ENCODE measurements at regions not wholly inside any gene's neighbourhood (a gene's known extent, or its start where the extent isn't known, plus 50 kb on each side); places are given as distances from the start of the nearest gene placed in this dataset.

GRCh38 chr15:66923438-66923881 is 141.9 kb upstream of the SMAD3 start:
- no peak overlapping the region for H4K5ac ChIP-seq (ENCODE audit: insufficient read length, low read depth, low read length)
- DNase-seq (ENCODE audit: low read depth in 1 of 2, low spot score in 2 of 2) (peak in 1 of 2 experiments; percentile 87), FAIRE-seq (no peak)
- H2BK15ac ChIP-seq (ENCODE audit: low read length) = no peak overlapping the region
- 36% methylated on average over 7 of the region's 7 CpGs; no CpG with 5 or more reads in 1 of the 2 experiments for WGBS, 2 experiments (ENCODE audit: extremely low coverage in 1 of 2, insufficient coverage in 1 of 2, insufficient read length in 1 of 2, insufficient replicate concordance in 2 of 2, low coverage in 1 of 2, low lambda C conversion rate in 2 of 2, missing lambda C conversion rate in 1 of 2)
- no peak overlapping the region for H4K91ac ChIP-seq (replicated peaks; ENCODE audit: insufficient read length, low read length)
- H3K4me3 ChIP-seq (ENCODE audit: extremely low read depth in 1 of 4, insufficient read depth in 2 of 4, low read depth in 3 of 4, low read length in 4 of 4) = no peak overlapping the region
- H3K14ac ChIP-seq (ENCODE audit: insufficient read length) = no peak overlapping the region
- ChIA-PET CTCF (ENCODE audit: partially characterized antibody) (interaction anchor here (0.6 to 18.1 kb wide), 11 partner anchors 9 to 376 kb away, joined by 3 to 255 read pairs (median 5); no protein-coding TSS in a partner anchor), POLR2A (ENCODE audit: partially characterized antibody) (interaction anchor here (1.2 kb wide), 1 partner anchor 340 kb away, joined by 3 read pairs; no protein-coding TSS in a partner anchor)
- H3K79me1 ChIP-seq (ENCODE audit: low read depth, low read length) = no peaks in the 10 kb centered on the region
- H3K4me2 ChIP-seq (ENCODE audit: insufficient read depth in 1 of 2, low read depth in 2 of 2, low read length in 2 of 2) = no peak overlapping the region
- no peak overlapping the region for H2BK12ac ChIP-seq (ENCODE audit: low read depth, low read length)
- no peaks in the 10 kb centered on the region for H4K20me1 ChIP-seq (replicated peaks in 1 of 2; ENCODE audit: control insufficient read depth in 1 of 2, insufficient read depth in 2 of 2, low read length in 2 of 2)
- H3K79me2 ChIP-seq (ENCODE audit: control insufficient read depth in 1 of 2, insufficient read depth in 2 of 2, low read length in 2 of 2) = no peaks in the 10 kb centered on the region
- no peak overlapping the region; the same call in 1 of the 2 replicates for H4K8ac ChIP-seq (ENCODE audit: extremely low read depth, insufficient read depth, low read length)
- H2BK120ac ChIP-seq (replicated peaks; ENCODE audit: low read depth, low read length) = no peak overlapping the region
- H3K9ac ChIP-seq (replicated peaks in 1 of 4; ENCODE audit: extremely low read depth in 1 of 4, low read depth in 3 of 4, low read length in 3 of 4) = no peak overlapping the region
- H2BK5ac ChIP-seq (ENCODE audit: low read depth, low read length) = no peak overlapping the region
- H3K56ac ChIP-seq (replicated peaks; ENCODE audit: insufficient read length, low read depth, low read length) = no peak overlapping the region
- no peaks in the 10 kb centered on the region for H3K36me3 ChIP-seq (ENCODE audit: control insufficient read depth in 2 of 4, insufficient read depth in 4 of 4, low read length in 3 of 4)
- no peak overlapping the region for H2BK20ac ChIP-seq (ENCODE audit: low read length)
- no peak overlapping the region for H2AK5ac ChIP-seq (ENCODE audit: low read depth, low read length)
- no peaks in the 10 kb centered on the region; a peak in 1 of 7 replicates for H3K4me1 ChIP-seq (replicated peaks in 1 of 4; ENCODE audit: control insufficient read depth in 3 of 4, insufficient read depth in 4 of 4, low read length in 3 of 4)
- H3K4ac ChIP-seq (replicated peaks; ENCODE audit: insufficient read length, low read depth, low read length) = no peak overlapping the region
- H3K27me3 ChIP-seq (replicated peaks in 1 of 4; ENCODE audit: control insufficient read depth in 3 of 4, extremely low read depth in 1 of 4, insufficient read depth in 3 of 4, low read length in 3 of 4) = no peaks in the 10 kb centered on the region; a peak in 1 of 7 replicates
- H3K23ac ChIP-seq (ENCODE audit: insufficient read length) = no peak overlapping the region
- no peaks in the 10 kb centered on the region for H3K23me2 ChIP-seq (ENCODE audit: low read depth, low read length)
- no peaks in the 10 kb centered on the region for H3K9me3 ChIP-seq (ENCODE audit: insufficient read depth in 2 of 2, low read depth in 1 of 2, low read length in 1 of 2)
- H3K27ac ChIP-seq (ENCODE audit: low read depth, low read length) = no peak overlapping the region
- H3K18ac ChIP-seq (ENCODE audit: extremely low read depth, low read length) = no peak overlapping the region
- H2AFZ ChIP-seq (ENCODE audit: low read length) = 0 out of 2 replicates have a peak overlapping the region, but pooled peaks have one; percentile 63
- TF ChIP-seq SP1 (IDR thresholded peaks at IDR 0.05; ENCODE audit: low read depth, low read length) = no peak
- no peak for TF ChIP-seq RBBP5 (IDR thresholded peaks at IDR 0.05; ENCODE audit: borderline replicate concordance, low read depth, low read length)
- no peak for TF ChIP-seq SIN3A (conservative IDR thresholded peaks at IDR 0.05 in 1 of 2, IDR thresholded peaks at IDR 0.05 in 1 of 2; ENCODE audit: low read depth in 1 of 2, low read length in 2 of 2)
- no peak for TF ChIP-seq BACH1 (IDR thresholded peaks at IDR 0.05; ENCODE audit: low read length)
- TF ChIP-seq CTCF (IDR thresholded peaks at IDR 0.05; ENCODE audit: control extremely low read depth in 1 of 3, insufficient read depth in 1 of 3, low read depth in 1 of 3, low read length in 3 of 3) = peak; percentile 83 to 98 (median 94)
- no peak for TF ChIP-seq HDAC6 (IDR thresholded peaks at IDR 0.05; ENCODE audit: low read depth, low read length)
- TF ChIP-seq ASH2L (IDR thresholded peaks at IDR 0.05; ENCODE audit: low read length) = no peak
- no peak for TF ChIP-seq ATF2 (IDR thresholded peaks at IDR 0.05; ENCODE audit: low read length)
- TF ChIP-seq RAD21 (IDR thresholded peaks at IDR 0.05 in 1 of 2, conservative IDR thresholded peaks at IDR 0.05 in 1 of 2; ENCODE audit: low read depth in 2 of 2, low read length in 2 of 2) = peak; percentile 54 to 72; a peak in 3 of 4 replicates
